OCI-LY1 (cell line): ENCODE measurements at regions not wholly inside any gene's neighbourhood (a gene's known extent, or its start where the extent isn't known, plus 50 kb on each side); places are given as distances from the start of the nearest gene placed in this dataset.

Experiments used
- H2AFZ ChIP-seq: fragments of 200-600 bp; sonication (generic), shearing (Covaris generic); 2 replicates; pipeline ENCODE4 v1.6.0; 2014; ENCODE audit warnings: antibody characterized with exemption, mild to moderate bottlenecking, low read length
- H3F3A ChIP-seq: fragments of 200-600 bp; sonication (generic), shearing (Covaris generic); 2 replicates; pipeline ENCODE4 v1.6.0; 2014; ENCODE audit warnings: mild to moderate bottlenecking, antibody characterized with exemption, low read length, moderate library complexity; ENCODE audit not compliant: insufficient read depth
- H3K27ac ChIP-seq: fragments of 200-600 bp; sonication (generic); 2 replicates; pipeline ENCODE4 v1.5.1; 2014; ENCODE audit warnings: low read length, mixed run types, mild to moderate bottlenecking, low read depth; ENCODE audit not compliant: poor library complexity, severe bottlenecking
- H3K27me3 ChIP-seq: fragments of 200-600 bp; sonication (generic); 2 replicates; pipeline ENCODE4 v1.6.0; 2014; ENCODE audit warnings: antibody characterized with exemption, mild to moderate bottlenecking, low read length, moderate library complexity; ENCODE audit not compliant: insufficient read depth
- H3K36me3 ChIP-seq: fragments of 200-600 bp; sonication (generic); 2 replicates; pipeline ENCODE4 v1.6.1; 2014; ENCODE audit warnings: mild to moderate bottlenecking, antibody characterized with exemption, low read length, moderate library complexity, mixed read lengths; ENCODE audit not compliant: insufficient read depth
- H3K4me1 ChIP-seq: fragments of 200-600 bp; sonication (generic); 2 replicates; pipeline ENCODE4 v1.5.1; 2014; ENCODE audit warnings: mild to moderate bottlenecking, low read length, moderate library complexity; ENCODE audit not compliant: insufficient read depth, severe bottlenecking
- H3K4me2 ChIP-seq: fragments of 200-600 bp; sonication (generic), shearing (Covaris generic); 2 replicates; pipeline ENCODE4 v1.6.1; 2014; ENCODE audit warnings: low read length
- H3K4me3 ChIP-seq: fragments of 200-600 bp; sonication (generic); 2 replicates; pipeline ENCODE4 v1.5.1; 2014; ENCODE audit warnings: low read length, low read depth, mild to moderate bottlenecking, mixed read lengths; ENCODE audit not compliant: poor library complexity, severe bottlenecking
- H3K79me2 ChIP-seq: fragments of 200-600 bp; shearing (Covaris generic); 2 replicates; pipeline ENCODE4 v1.6.1; 2016; ENCODE audit warnings: mixed run types, low read length, mixed read lengths; ENCODE audit not compliant: insufficient read depth
- H3K9ac ChIP-seq: fragments of 200-600 bp; sonication (generic), shearing (Covaris generic); 2 replicates; pipeline ENCODE4 v1.6.1; 2014; ENCODE audit warnings: mild to moderate bottlenecking, low read length, mixed read lengths
- H3K9me2 ChIP-seq: fragments of 200-600 bp; sonication (generic), shearing (Covaris generic); 2 replicates; pipeline ENCODE4 v1.6.1; 2014; ENCODE audit warnings: low read depth, mild to moderate bottlenecking, low read length, mixed read lengths
- H3K9me3 ChIP-seq: fragments of 200-600 bp; shearing (Covaris generic); 2 replicates; pipeline ENCODE4 v1.6.1; 2014; ENCODE audit warnings: low read length, mixed read lengths
- H4K20me1 ChIP-seq: fragments of 200-600 bp; sonication (generic), shearing (Covaris generic); 2 replicates; pipeline ENCODE4 v1.6.0; 2016; ENCODE audit warnings: mild to moderate bottlenecking, low read length; ENCODE audit not compliant: insufficient read depth
- CTCF ChIP-seq: fragments of 200-600 bp; sonication (generic), shearing (Covaris generic); IDR thresholded peaks from 2 replicates; pipeline ENCODE4 v1.5.1; 2017; ENCODE audit warnings: mild to moderate bottlenecking, antibody characterized with exemption, low read length, moderate library complexity, mixed read lengths
- EZH2 ChIP-seq: fragments of 200-600 bp; sonication (generic), shearing (Covaris generic); IDR thresholded peaks from 2 replicates; pipeline ENCODE4 v1.8.0; 2017; ENCODE audit warnings: borderline replicate concordance, mixed run types, mild to moderate bottlenecking, antibody characterized with exemption, low read length, moderate library complexity, mixed read lengths

- Histone ChIP-seq H3F3A (no peaks in the 10 kb centered on the region), H3K9me2 (no peaks in the 10 kb centered on the region), H3K79me2 (no peaks in the 10 kb centered on the region), H2AFZ (no peak overlapping the region), H3K27ac (no peak overlapping the region), H3K4me3 (no peak overlapping the region), H3K9me3 (no peaks in the 10 kb centered on the region), H3K4me2 (no peak overlapping the region), H3K36me3 (no peaks in the 10 kb centered on the region), H3K9ac (no peak overlapping the region), H4K20me1 (no peaks in the 10 kb centered on the region), H3K27me3 (no peaks in the 10 kb centered on the region), H3K4me1 (no peaks in the 10 kb centered on the region)
- TF ChIP-seq CTCF (no peak), EZH2 (no peak)
Measured at GRCh38 chr5:82384034-82384750, 106.0 kb upstream of the RPS23 start.

- H3K27ac ChIP-seq, result no peak overlapping the region
- no peak for TF ChIP-seq EZH2
- no peak for TF ChIP-seq CTCF
Measured at GRCh38 chr5:82381591-82381990, 103.4 kb upstream of the RPS23 start.

GRCh38 chr5:82376307-82376706, 98.2 kb upstream of the RPS23 start:
- Histone ChIP-seq H3K9me2 (no peaks in the 10 kb centered on the region), H3K36me3 (no peaks in the 10 kb centered on the region), H3K9me3 (no peaks in the 10 kb centered on the region), H3K4me3 (no peak overlapping the region), H3K27ac (no peak overlapping the region), H4K20me1 (no peaks in the 10 kb centered on the region), H3K27me3 (no peaks in the 10 kb centered on the region), H3F3A (no peaks in the 10 kb centered on the region), H3K4me1 (no peaks in the 10 kb centered on the region), H2AFZ (no peak overlapping the region), H3K9ac (no peak overlapping the region), H3K79me2 (no peaks in the 10 kb centered on the region), H3K4me2 (no peak overlapping the region)
- TF ChIP-seq CTCF (no peak), EZH2 (no peak)

More at GRCh38 chr5:82381591-82381990, 103.4 kb upstream of the RPS23 start:
- Histone ChIP-seq H4K20me1 (no peaks in the 10 kb centered on the region), H3K9ac (no peak overlapping the region), H3K4me1 (no peaks in the 10 kb centered on the region), H3K79me2 (no peaks in the 10 kb centered on the region), H3K9me3 (no peaks in the 10 kb centered on the region), H3K4me3 (no peak overlapping the region), H3K36me3 (no peaks in the 10 kb centered on the region), H3K27me3 (no peaks in the 10 kb centered on the region), H2AFZ (no peak overlapping the region), H3K9me2 (no peaks in the 10 kb centered on the region), H3F3A (no peaks in the 10 kb centered on the region), H3K4me2 (no peak overlapping the region)
